ENCODE measurements at regions not wholly inside any gene's neighbourhood (a gene's known extent, or its start where the extent isn't known, plus 50 kb on each side); places are given as distances from the start of the nearest gene placed in this dataset.

DNA sequence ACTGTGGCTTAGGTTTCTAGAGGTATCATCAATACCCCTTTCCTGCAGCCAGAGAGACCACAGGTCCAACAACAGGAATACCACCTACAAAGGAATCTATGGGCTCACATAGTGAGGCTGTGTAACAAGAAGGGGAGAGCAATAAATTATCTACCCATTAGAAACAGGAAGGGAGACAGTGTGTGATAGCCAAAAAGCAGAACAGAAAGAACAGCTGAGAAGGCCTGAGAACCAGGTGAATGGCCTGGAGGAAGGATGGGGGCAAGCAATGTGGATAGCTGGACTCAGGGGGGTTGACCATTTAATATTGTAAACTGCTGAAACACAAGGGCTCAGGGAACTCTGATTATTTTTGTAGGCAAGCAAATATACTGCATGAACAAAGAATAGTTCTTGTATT is 628.2 kb downstream of the COL12A1 start:
- TF ChIP-seq SP1 (CRISPR knock-in tag; IDR thresholded peaks at IDR 0.05) = no peak
- no peak for TF ChIP-seq GABPB2 (CRISPR knock-in tag; conservative IDR thresholded peaks at IDR 0.05)
- no peak for TF ChIP-seq EGR1 (conservative IDR thresholded peaks at IDR 0.05)
- no peak for TF ChIP-seq RUNX1 (IDR thresholded peaks at IDR 0.05; ENCODE audit: low read depth)
- TF ChIP-seq TAF15 (IDR thresholded peaks at IDR 0.05; ENCODE audit: low read depth, low read length) = no peak
- TF ChIP-seq TFAM (CRISPR knock-in tag; conservative IDR thresholded peaks at IDR 0.05) = no peak
- TF ChIP-seq EZH2 (IDR thresholded peaks at IDR 0.05; ENCODE audit: borderline replicate concordance, low read depth, low read length) = no peak
- TF ChIP-seq ZNF24 (IDR thresholded peaks at IDR 0.05) = no peak
- no peak for TF ChIP-seq ESRRB (CRISPR knock-in tag; IDR thresholded peaks at IDR 0.05; ENCODE audit: borderline replicate concordance)
- no peak for TF ChIP-seq MAX (CRISPR knock-in tag; IDR thresholded peaks at IDR 0.05)
- TF ChIP-seq CTCF (IDR thresholded peaks at IDR 0.05 in 2 of 3, conservative IDR thresholded peaks at IDR 0.05 in 1 of 3; ENCODE audit: insufficient read depth in 2 of 3, low read depth in 1 of 3, low read length in 3 of 3) = no peak
- no peak for TF ChIP-seq ZNF707 (CRISPR knock-in tag; conservative IDR thresholded peaks at IDR 0.05)
- no peak for TF ChIP-seq ZNF431 (CRISPR knock-in tag; IDR thresholded peaks at IDR 0.05)

Measured in K562 (cell line).